ENCODE measurements at regions not wholly inside any gene's neighbourhood (a gene's known extent, or its start where the extent isn't known, plus 50 kb on each side); places are given as distances from the start of the nearest gene placed in this dataset.

DNA sequence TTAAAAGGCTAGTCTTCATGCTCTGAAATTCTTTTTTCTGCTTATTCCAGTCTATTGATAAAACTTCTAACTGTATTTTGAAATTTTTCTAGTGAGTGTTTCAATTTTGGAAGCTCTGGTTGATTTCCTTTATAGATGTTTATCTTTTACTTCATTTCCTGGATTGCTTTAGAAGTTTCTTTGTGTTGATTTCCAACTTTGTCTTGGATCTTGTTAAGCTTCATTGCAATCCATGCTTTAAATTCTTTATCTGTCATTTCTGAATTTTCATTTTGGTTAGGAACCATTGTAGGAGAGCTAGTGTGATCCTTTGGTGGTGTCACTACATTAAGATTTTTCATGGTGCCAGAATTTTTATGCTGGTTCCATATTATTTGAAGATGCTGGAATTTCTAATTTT, 105.2 kb upstream of the DCBLD2 start:
- H2AFZ ChIP-seq (ENCODE audit: low read length) = no peak overlapping the region
- H3K27ac ChIP-seq (ENCODE audit: low read length) = no peak overlapping the region
- no peaks in the 10 kb centered on the region for H3K36me3 ChIP-seq (replicated peaks; ENCODE audit: insufficient read depth, low read length)
- TF ChIP-seq, protein P1, sequence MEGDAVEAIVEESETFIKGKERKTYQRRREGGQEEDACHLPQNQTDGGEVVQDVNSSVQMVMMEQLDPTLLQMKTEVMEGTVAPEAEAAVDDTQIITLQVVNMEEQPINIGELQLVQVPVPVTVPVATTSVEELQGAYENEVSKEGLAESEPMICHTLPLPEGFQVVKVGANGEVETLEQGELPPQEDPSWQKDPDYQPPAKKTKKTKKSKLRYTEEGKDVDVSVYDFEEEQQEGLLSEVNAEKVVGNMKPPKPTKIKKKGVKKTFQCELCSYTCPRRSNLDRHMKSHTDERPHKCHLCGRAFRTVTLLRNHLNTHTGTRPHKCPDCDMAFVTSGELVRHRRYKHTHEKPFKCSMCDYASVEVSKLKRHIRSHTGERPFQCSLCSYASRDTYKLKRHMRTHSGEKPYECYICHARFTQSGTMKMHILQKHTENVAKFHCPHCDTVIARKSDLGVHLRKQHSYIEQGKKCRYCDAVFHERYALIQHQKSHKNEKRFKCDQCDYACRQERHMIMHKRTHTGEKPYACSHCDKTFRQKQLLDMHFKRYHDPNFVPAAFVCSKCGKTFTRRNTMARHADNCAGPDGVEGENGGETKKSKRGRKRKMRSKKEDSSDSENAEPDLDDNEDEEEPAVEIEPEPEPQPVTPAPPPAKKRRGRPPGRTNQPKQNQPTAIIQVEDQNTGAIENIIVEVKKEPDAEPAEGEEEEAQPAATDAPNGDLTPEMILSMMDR (IDR thresholded peaks at IDR 0.05; ENCODE audit: low read length) = no peak
- TF ChIP-seq EZH2phosphoT487 (IDR thresholded peaks at IDR 0.05; ENCODE audit: low read length) (no peak), EZH2 (optimal IDR thresholded peaks at IDR 0.05; ENCODE audit: low read depth, low read length) (no peak)
- no peaks in the 10 kb centered on the region for H3K27me3 ChIP-seq (replicated peaks; ENCODE audit: insufficient read depth, low read length)
- DNase-seq = no peak
- H4K20me1 ChIP-seq (ENCODE audit: insufficient read depth, low read length) = no peaks in the 10 kb centered on the region
- no peaks in the 10 kb centered on the region for H3F3A ChIP-seq (ENCODE audit: insufficient read depth, low read length)
- H3K79me2 ChIP-seq (ENCODE audit: low read length) = no peaks in the 10 kb centered on the region
- no peak overlapping the region for H3K4me2 ChIP-seq (ENCODE audit: low read depth, low read length)
- no peak overlapping the region for H3K9ac ChIP-seq (ENCODE audit: low read length)
- H3K9me3 ChIP-seq (replicated peaks; ENCODE audit: insufficient read depth, low read length) = no peaks in the 10 kb centered on the region
- no peak overlapping the region for H3K4me3 ChIP-seq (ENCODE audit: low read length)
- H3K9me2 ChIP-seq (replicated peaks; ENCODE audit: insufficient read depth, low read length) = no peaks in the 10 kb centered on the region
- no peaks in the 10 kb centered on the region for H3K4me1 ChIP-seq (ENCODE audit: low read length)

GRCh38 chr3:98999675-99000074, 98.2 kb upstream of the DCBLD2 start:
- Histone ChIP-seq H2AFZ (ENCODE audit: low read length) (no peak overlapping the region), H3K9me3 (replicated peaks; ENCODE audit: insufficient read depth, low read length) (no peaks in the 10 kb centered on the region), H3F3A (ENCODE audit: insufficient read depth, low read length) (no peaks in the 10 kb centered on the region), H4K20me1 (ENCODE audit: insufficient read depth, low read length) (no peaks in the 10 kb centered on the region), H3K4me3 (ENCODE audit: low read length) (no peak overlapping the region), H3K27ac (ENCODE audit: low read length) (no peak overlapping the region), H3K36me3 (replicated peaks; ENCODE audit: insufficient read depth, low read length) (no peaks in the 10 kb centered on the region), H3K9me2 (replicated peaks; ENCODE audit: insufficient read depth, low read length) (no peaks in the 10 kb centered on the region), H3K27me3 (replicated peaks; ENCODE audit: insufficient read depth, low read length) (no peaks in the 10 kb centered on the region), H3K79me2 (ENCODE audit: low read length) (no peaks in the 10 kb centered on the region), H3K4me2 (ENCODE audit: low read depth, low read length) (no peak overlapping the region), H3K4me1 (ENCODE audit: low read length) (no peaks in the 10 kb centered on the region), H3K9ac (ENCODE audit: low read length) (no peak overlapping the region)
- TF ChIP-seq EZH2 (optimal IDR thresholded peaks at IDR 0.05; ENCODE audit: low read depth, low read length) = no peak
- TF ChIP-seq EZH2phosphoT487 (IDR thresholded peaks at IDR 0.05; ENCODE audit: low read length) = no peak
- TF ChIP-seq, protein P1 (IDR thresholded peaks at IDR 0.05; ENCODE audit: low read length) = no peak
- no peak for DNase-seq

DNA sequence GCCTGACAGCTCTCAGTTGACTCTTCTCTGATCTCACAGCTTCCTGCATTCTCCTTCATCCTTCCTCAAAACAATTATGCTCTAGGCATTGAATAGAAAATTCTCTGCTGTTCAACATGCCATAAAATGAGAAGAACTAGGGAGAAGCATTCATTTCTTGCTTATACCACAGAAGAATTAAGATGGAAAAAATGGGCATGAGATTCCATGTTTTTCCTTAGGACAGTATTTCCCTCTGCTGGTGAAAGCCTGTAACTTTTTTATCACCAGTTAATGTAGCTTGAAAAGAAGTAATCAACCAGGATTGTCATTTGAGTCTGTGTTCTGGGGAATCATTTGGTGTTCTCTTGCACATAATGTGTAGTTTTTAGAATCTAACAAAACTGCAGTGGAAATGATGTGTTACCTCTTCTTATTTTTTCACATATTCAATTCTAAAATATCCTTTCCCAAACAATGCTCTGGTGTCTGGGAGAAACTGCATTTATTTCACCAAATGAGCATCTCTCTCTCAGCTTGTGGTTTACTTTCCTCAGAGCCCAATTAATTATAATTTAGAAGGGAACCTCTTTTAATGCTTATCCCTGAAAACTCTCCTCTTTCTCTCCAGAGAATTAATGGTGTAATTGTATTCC, 92.8 kb upstream of the DCBLD2 start:
- no peak overlapping the region for H3K27ac ChIP-seq (ENCODE audit: low read length)
- no peak overlapping the region for H2AFZ ChIP-seq (ENCODE audit: low read length)
- no peaks in the 10 kb centered on the region for H3K4me1 ChIP-seq (ENCODE audit: low read length)
- H4K20me1 ChIP-seq (ENCODE audit: insufficient read depth, low read length) = no peaks in the 10 kb centered on the region
- H3F3A ChIP-seq (ENCODE audit: insufficient read depth, low read length) = no peaks in the 10 kb centered on the region
- H3K9me3 ChIP-seq (replicated peaks; ENCODE audit: insufficient read depth, low read length) = no peaks in the 10 kb centered on the region
- H3K9me2 ChIP-seq (replicated peaks; ENCODE audit: insufficient read depth, low read length) = no peaks in the 10 kb centered on the region
- TF ChIP-seq, protein P1 (IDR thresholded peaks at IDR 0.05; ENCODE audit: low read length) = peak; percentile 43
- TF ChIP-seq EZH2 (optimal IDR thresholded peaks at IDR 0.05; ENCODE audit: low read depth, low read length) (no peak), EZH2phosphoT487 (IDR thresholded peaks at IDR 0.05; ENCODE audit: low read length) (no peak)
- no peak overlapping the region for H3K9ac ChIP-seq (ENCODE audit: low read length)
- no peak overlapping the region for H3K4me3 ChIP-seq (ENCODE audit: low read length)
- no peaks in the 10 kb centered on the region for H3K79me2 ChIP-seq (ENCODE audit: low read length)
- H3K4me2 ChIP-seq (ENCODE audit: low read depth, low read length) = no peak overlapping the region
- no peaks in the 10 kb centered on the region for H3K27me3 ChIP-seq (replicated peaks; ENCODE audit: insufficient read depth, low read length)
- no peak for DNase-seq
- H3K36me3 ChIP-seq (replicated peaks; ENCODE audit: insufficient read depth, low read length) = no peaks in the 10 kb centered on the region
